Thyroid gland (tissue), 4 donors: ENCODE measurements at regions not wholly inside any gene's neighbourhood (a gene's known extent, or its start where the extent isn't known, plus 50 kb on each side); places are given as distances from the start of the nearest gene placed in this dataset.

Experiments used
- DNase-seq, 2 donors: peaks; one replicate each; pipeline ENCODE4 v3.0.0-alpha.2; 2019
- H3K27ac ChIP-seq, 3 donors: fragments of 200-600 bp; sonication (generic); 1 replicate in 2 of 3; 2 replicates in 1 of 3; pipeline ENCODE4 v1.5.1; 2016 to 2019; ENCODE audit warnings: mild to moderate bottlenecking in 1 of 3, moderate library complexity in 1 of 3
- H3K27me3 ChIP-seq: fragments of 200-600 bp; sonication (generic); one replicate; pipeline ENCODE4 v1.5.1; 2019
- H3K36me3 ChIP-seq, 2 donors: fragments of 200-600 bp; sonication (generic); one replicate each; pipeline ENCODE4 v1.5.1; 2016 to 2019
- H3K4me1 ChIP-seq, 2 donors: fragments of 200-600 bp; sonication (generic); one replicate each; pipeline ENCODE4 v1.5.1; 2017 to 2019
- H3K4me3 ChIP-seq, 3 donors: fragments of 200-600 bp; sonication (generic); replicated peaks in 1 of 3; 1 replicate in 2 of 3; 2 replicates in 1 of 3; pipeline ENCODE4 v1.5.1; 2016; ENCODE audit warnings: mild to moderate bottlenecking in 1 of 3
- H3K9me3 ChIP-seq: fragments of 200-600 bp; sonication (generic); one replicate; pipeline ENCODE4 v1.5.1; 2017
- CTCF ChIP-seq, 6 experiments: fragments of 200-600 bp in 3 of 6; fragments of 450-650 bp in 3 of 6; sonication (generic) in 3 of 6; IDR thresholded peaks; one replicate each; pipeline ENCODE4 v1.5.1; 2016 to 2019; ENCODE audit warnings: antibody characterized with exemption in 6 of 6, mild to moderate bottlenecking in 2 of 6, inconsistent platforms in 1 of 6, moderate library complexity in 1 of 6
- POLR2A ChIP-seq, 2 donors: fragments of 450-650 bp; IDR thresholded peaks; one replicate each; pipeline ENCODE4 v1.6.1; 2017; ENCODE audit warnings: antibody characterized with exemption in 2 of 2, mild to moderate bottlenecking in 2 of 2, moderate library complexity in 1 of 2
- WGBS, 2 donors: methylation state at CpG; one replicate each; pipeline ENCODE4 v1.1.5; 2017; 5-methylcytosine and 5-hydroxymethylcytosine counted together
- intact Hi-C: fragments of 100-400 bp; cut with DNase I; formaldehyde crosslinking; loops from one replicate; pipeline ENCODE4 v1.15.1; 2023

DNA sequence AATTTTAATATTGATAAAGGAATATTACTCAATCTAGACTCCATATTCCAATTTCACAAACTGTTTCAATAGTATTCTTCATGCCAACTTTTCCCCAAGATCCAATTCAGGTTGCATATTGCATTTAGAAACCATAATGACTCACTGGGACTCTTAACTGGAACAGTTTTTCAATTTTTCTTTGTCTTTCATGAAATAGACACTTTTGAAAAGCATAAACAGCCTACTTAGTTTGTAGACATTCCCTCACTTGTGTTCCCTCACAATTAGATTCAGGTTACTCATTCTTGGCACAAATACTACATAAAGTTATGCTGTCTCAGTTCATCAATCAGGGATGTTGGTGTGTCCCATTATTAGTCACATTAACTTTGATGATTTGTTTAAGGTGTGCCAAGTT lies 1768.4 kb upstream of the PIK3C3 start:
- TF ChIP-seq CTCF (IDR thresholded peaks at IDR 0.05) (no peak), POLR2A (IDR thresholded peaks at IDR 0.05) (no peak)
- Histone ChIP-seq H3K27me3 (no peaks in the 10 kb centered on the region), H3K27ac (no peak overlapping the region), H3K9me3 (no peaks in the 10 kb centered on the region), H3K4me3 (no peak overlapping the region), H3K4me1 (no peaks in the 10 kb centered on the region), H3K36me3 (no peaks in the 10 kb centered on the region)
- no peak for DNase-seq
- intact Hi-C loops = no loop called here

DNA sequence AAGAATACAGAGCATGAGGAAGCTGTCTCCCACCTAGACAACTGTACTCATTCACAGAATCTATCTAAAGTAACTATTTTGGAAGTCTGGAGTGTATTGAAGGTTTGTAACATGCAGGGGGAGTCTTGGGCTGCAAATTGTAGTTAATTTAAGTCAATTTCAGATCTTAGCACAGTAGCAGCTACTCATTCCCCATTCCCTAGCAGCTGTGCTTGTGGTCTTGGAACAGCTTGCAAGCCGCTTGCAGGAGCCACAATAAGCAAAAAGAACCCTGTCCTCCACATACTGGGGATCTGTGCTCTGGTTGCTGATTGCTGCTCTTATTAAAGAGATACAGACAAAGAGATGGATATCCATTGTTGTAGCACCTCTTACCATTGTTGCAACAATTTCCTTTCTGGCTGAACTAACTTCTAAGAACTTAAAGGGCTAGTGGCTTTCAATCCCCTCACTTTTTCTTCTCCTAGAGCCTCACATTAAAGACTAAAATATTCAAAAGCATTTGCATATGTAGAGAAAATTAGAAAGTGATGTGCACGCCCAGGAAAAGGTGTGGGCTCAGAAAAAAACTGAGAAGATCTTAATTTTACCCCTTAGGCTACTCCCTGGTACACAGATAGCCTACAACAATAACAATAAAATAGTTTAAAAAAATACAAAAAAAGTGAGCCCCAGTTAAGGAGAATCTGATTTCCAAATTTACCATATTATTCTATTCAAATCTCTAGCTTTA lies 1775.1 kb upstream of the PIK3C3 start:
- no peak for DNase-seq
- H3K27me3 ChIP-seq = no peaks in the 10 kb centered on the region
- no peaks in the 10 kb centered on the region for H3K4me1 ChIP-seq
- no peaks in the 10 kb centered on the region for H3K9me3 ChIP-seq
- WGBS, 2 donors = 81 to 82% methylated on average over 2 of the region's 2 CpGs
- intact Hi-C loops = no loop called here
- no peaks in the 10 kb centered on the region for H3K36me3 ChIP-seq
- no peak overlapping the region for H3K4me3 ChIP-seq
- no peak for TF ChIP-seq CTCF (IDR thresholded peaks at IDR 0.05)
- no peak for TF ChIP-seq POLR2A (IDR thresholded peaks at IDR 0.05)
- no peak overlapping the region for H3K27ac ChIP-seq

- H3K36me3 ChIP-seq = no peaks in the 10 kb centered on the region
- H3K4me3 ChIP-seq = no peak overlapping the region
- intact Hi-C loops = no loop called here
- TF ChIP-seq CTCF (IDR thresholded peaks at IDR 0.05) (no peak), POLR2A (IDR thresholded peaks at IDR 0.05) (no peak)
- no peaks in the 10 kb centered on the region for H3K9me3 ChIP-seq
- DNase-seq = no peak
- no peaks in the 10 kb centered on the region for H3K27me3 ChIP-seq
- 77 to 96% methylated on average over 1 of the region's 1 CpG for WGBS, 2 donors
- H3K27ac ChIP-seq = no peak overlapping the region
- H3K4me1 ChIP-seq = no peaks in the 10 kb centered on the region
These were observed 1787.0 kb upstream of the PIK3C3 start for GRCh38 chr18:40168026-40168425.

DNA sequence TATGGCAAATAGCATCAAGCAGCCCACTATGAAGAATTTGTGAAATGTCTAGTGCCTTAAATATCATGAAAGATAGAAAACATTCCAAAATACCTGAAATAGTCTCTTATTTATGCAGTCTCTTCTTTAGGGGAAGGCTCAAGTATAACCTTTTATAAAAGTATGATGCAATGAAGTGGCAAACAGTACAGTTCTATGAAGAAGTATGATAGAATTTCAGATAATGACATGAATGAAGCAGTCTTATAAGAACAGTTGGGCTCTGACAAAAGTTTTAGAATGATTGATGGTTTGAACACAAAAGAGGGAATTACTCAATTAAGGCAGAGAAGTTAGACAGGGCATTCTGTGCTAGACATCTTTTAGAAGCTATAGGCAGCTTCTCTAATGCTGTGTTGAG lies 1791.8 kb upstream of the PIK3C3 start:
- H3K27me3 ChIP-seq = no peaks in the 10 kb centered on the region
- intact Hi-C loops = no loop called here
- no peak overlapping the region for H3K27ac ChIP-seq
- H3K4me3 ChIP-seq = no peak overlapping the region
- no peak for TF ChIP-seq CTCF (IDR thresholded peaks at IDR 0.05)
- no peak for TF ChIP-seq POLR2A (IDR thresholded peaks at IDR 0.05)
- H3K4me1 ChIP-seq = no peaks in the 10 kb centered on the region
- no peaks in the 10 kb centered on the region for H3K36me3 ChIP-seq
- H3K9me3 ChIP-seq = no peaks in the 10 kb centered on the region
- DNase-seq = no peak

DNA sequence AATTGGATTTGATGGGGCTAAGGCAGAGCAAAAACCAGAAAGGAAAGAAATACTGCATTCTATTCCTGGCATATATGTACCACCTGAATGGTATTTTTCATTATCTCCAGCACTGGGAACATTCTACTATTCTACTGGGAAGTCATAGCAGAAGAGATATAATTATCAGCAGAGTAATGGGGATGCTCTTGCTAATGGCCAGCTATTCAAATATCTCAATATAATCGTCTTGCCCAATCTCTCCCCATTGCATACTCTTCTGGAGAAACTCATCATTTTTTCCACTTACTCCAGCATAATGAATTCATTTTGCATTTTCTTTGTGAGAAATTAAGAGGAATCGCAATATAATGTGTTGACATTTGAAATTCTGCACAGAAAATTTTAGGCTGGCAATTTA lies 1794.7 kb upstream of the PIK3C3 start:
- 87 to 93% methylated on average over 2 of the region's 2 CpGs for WGBS, 2 donors
- H3K9me3 ChIP-seq = no peaks in the 10 kb centered on the region
- intact Hi-C loops = no loop called here

More for the DNA sequence above, 1794.7 kb upstream of the PIK3C3 start:
- H3K27ac ChIP-seq = no peak overlapping the region
- no peaks in the 10 kb centered on the region for H3K27me3 ChIP-seq
- no peak for TF ChIP-seq CTCF (IDR thresholded peaks at IDR 0.05)
- TF ChIP-seq POLR2A (IDR thresholded peaks at IDR 0.05) = no peak
- no peak overlapping the region for H3K4me3 ChIP-seq
- no peak for DNase-seq
- H3K4me1 ChIP-seq = no peaks in the 10 kb centered on the region
- H3K36me3 ChIP-seq = no peaks in the 10 kb centered on the region
